ENCODE measurements at regions not wholly inside any gene's neighbourhood (a gene's known extent, or its start where the extent isn't known, plus 50 kb on each side); places are given as distances from the start of the nearest gene placed in this dataset.

DNA sequence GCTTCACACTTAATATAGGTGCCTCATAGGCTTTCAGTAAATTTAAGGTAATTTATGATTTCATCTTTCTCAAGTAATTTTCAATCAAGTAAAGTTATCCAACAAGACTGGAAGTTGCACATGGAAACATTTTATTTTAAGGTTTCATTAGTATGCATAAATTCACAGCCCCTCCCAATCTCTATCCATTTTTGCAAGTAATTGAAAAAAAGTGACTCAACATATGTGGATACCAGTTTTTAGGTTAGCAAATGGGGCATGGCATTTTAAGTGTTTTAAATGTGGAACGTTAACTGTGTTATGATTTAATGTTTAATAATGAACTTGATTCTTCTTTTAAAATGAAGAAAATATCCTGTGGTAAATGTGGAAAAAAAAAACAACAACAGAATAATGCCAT is 532.8 kb downstream of the FOXG1 start:
- TF ChIP-seq TEAD4 (IDR thresholded peaks at IDR 0.05) (no peak), CREB1 (IDR thresholded peaks at IDR 0.05; ENCODE audit: low read depth) (no peak), TAF1 (IDR thresholded peaks at IDR 0.05; ENCODE audit: low read depth) (no peak), YY1 (IDR thresholded peaks at IDR 0.05; ENCODE audit: low read depth) (no peak), RAD21 (IDR thresholded peaks at IDR 0.05; ENCODE audit: low read depth) (no peak), EP300 (IDR thresholded peaks at IDR 0.05; ENCODE audit: borderline replicate concordance) (no peak)
- TF ChIP-seq, protein P1, sequence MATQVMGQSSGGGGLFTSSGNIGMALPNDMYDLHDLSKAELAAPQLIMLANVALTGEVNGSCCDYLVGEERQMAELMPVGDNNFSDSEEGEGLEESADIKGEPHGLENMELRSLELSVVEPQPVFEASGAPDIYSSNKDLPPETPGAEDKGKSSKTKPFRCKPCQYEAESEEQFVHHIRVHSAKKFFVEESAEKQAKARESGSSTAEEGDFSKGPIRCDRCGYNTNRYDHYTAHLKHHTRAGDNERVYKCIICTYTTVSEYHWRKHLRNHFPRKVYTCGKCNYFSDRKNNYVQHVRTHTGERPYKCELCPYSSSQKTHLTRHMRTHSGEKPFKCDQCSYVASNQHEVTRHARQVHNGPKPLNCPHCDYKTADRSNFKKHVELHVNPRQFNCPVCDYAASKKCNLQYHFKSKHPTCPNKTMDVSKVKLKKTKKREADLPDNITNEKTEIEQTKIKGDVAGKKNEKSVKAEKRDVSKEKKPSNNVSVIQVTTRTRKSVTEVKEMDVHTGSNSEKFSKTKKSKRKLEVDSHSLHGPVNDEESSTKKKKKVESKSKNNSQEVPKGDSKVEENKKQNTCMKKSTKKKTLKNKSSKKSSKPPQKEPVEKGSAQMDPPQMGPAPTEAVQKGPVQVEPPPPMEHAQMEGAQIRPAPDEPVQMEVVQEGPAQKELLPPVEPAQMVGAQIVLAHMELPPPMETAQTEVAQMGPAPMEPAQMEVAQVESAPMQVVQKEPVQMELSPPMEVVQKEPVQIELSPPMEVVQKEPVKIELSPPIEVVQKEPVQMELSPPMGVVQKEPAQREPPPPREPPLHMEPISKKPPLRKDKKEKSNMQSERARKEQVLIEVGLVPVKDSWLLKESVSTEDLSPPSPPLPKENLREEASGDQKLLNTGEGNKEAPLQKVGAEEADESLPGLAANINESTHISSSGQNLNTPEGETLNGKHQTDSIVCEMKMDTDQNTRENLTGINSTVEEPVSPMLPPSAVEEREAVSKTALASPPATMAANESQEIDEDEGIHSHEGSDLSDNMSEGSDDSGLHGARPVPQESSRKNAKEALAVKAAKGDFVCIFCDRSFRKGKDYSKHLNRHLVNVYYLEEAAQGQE (IDR thresholded peaks at IDR 0.05; ENCODE audit: low read depth) = no peak
- TF ChIP-seq, protein P2, sequence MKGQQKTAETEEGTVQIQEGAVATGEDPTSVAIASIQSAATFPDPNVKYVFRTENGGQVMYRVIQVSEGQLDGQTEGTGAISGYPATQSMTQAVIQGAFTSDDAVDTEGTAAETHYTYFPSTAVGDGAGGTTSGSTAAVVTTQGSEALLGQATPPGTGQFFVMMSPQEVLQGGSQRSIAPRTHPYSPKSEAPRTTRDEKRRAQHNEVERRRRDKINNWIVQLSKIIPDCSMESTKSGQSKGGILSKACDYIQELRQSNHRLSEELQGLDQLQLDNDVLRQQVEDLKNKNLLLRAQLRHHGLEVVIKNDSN (IDR thresholded peaks at IDR 0.05) = no peak

DNA sequence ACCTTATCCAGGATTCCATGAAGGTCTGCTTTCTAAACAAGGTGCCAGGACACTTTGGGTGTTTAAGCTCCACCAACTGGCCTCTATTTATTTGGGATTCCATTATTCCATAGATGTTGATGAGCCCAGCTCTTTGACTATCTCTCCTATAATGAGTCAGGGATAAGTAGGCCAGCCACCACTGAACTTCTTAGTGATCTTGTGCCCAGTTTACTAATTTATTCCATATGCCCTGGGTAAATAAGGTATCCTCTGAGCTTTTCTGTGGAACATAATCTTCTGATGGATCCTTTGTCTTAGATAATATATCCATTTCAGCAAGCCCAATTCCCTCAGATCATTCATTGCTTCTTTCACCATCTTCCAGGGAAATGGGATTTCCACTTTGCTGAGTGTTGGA is 535.0 kb downstream of the FOXG1 start:
- no peak for TF ChIP-seq YY1 (IDR thresholded peaks at IDR 0.05; ENCODE audit: low read depth)
- TF ChIP-seq TEAD4 (IDR thresholded peaks at IDR 0.05) = no peak
- no peak for TF ChIP-seq CREB1 (IDR thresholded peaks at IDR 0.05; ENCODE audit: low read depth)
- no peak for TF ChIP-seq CEBPB (IDR thresholded peaks at IDR 0.05)
- TF ChIP-seq TCF12 (IDR thresholded peaks at IDR 0.05; ENCODE audit: low read depth) = no peak
- no peak for TF ChIP-seq ZBTB7A (IDR thresholded peaks at IDR 0.05; ENCODE audit: low read depth)
- no peak for TF ChIP-seq EGR1 (IDR thresholded peaks at IDR 0.05)
- no peak for TF ChIP-seq TAF1 (IDR thresholded peaks at IDR 0.05; ENCODE audit: low read depth)
- TF ChIP-seq, protein P1 (IDR thresholded peaks at IDR 0.05; ENCODE audit: low read depth) = no peak
- TF ChIP-seq FOXM1 (IDR thresholded peaks at IDR 0.05; ENCODE audit: borderline replicate concordance, low read depth) = no peak
- TF ChIP-seq NFIC (IDR thresholded peaks at IDR 0.05) = no peak
- TF ChIP-seq, protein P2 (IDR thresholded peaks at IDR 0.05) = no peak
- TF ChIP-seq, protein P3, sequence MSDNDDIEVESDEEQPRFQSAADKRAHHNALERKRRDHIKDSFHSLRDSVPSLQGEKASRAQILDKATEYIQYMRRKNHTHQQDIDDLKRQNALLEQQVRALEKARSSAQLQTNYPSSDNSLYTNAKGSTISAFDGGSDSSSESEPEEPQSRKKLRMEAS (IDR thresholded peaks at IDR 0.05) = no peak
- no peak for TF ChIP-seq EP300 (IDR thresholded peaks at IDR 0.05; ENCODE audit: borderline replicate concordance)
- no peak for TF ChIP-seq RAD21 (IDR thresholded peaks at IDR 0.05; ENCODE audit: low read depth)

DNA sequence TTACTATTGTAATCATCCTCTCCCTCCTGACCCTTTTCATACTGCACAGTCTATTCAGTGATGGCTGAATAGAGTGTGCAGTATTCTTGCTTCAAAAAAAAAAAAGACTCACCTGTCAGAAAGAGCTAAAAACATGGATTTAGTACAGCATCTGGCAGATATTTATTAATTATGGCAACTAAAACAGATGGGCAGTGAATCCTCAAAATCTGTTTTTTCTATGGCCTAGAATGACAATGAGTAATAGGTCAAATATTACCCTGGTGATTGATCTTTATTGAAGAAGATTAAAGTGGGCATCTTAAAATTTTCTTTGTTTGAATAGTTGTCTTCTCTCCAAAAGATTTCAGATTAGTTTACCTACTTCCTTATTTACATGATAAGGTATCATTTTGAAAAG is 543.6 kb downstream of the FOXG1 start:
- TF ChIP-seq TCF12 (IDR thresholded peaks at IDR 0.05; ENCODE audit: low read depth) = no peak
- TF ChIP-seq TEAD4 (IDR thresholded peaks at IDR 0.05) = no peak
- TF ChIP-seq ZBTB7A (IDR thresholded peaks at IDR 0.05; ENCODE audit: low read depth) = no peak
- TF ChIP-seq NFIC (IDR thresholded peaks at IDR 0.05) = no peak
- TF ChIP-seq EP300 (IDR thresholded peaks at IDR 0.05; ENCODE audit: borderline replicate concordance) = no peak
- no peak for TF ChIP-seq RAD21 (IDR thresholded peaks at IDR 0.05; ENCODE audit: low read depth)
- TF ChIP-seq, protein P2 (IDR thresholded peaks at IDR 0.05) = no peak
- TF ChIP-seq CEBPB (IDR thresholded peaks at IDR 0.05) = no peak
- TF ChIP-seq, protein P3 (IDR thresholded peaks at IDR 0.05) = no peak
- TF ChIP-seq CREB1 (IDR thresholded peaks at IDR 0.05; ENCODE audit: low read depth) = no peak
- no peak for TF ChIP-seq YY1 (IDR thresholded peaks at IDR 0.05; ENCODE audit: low read depth)

DNA sequence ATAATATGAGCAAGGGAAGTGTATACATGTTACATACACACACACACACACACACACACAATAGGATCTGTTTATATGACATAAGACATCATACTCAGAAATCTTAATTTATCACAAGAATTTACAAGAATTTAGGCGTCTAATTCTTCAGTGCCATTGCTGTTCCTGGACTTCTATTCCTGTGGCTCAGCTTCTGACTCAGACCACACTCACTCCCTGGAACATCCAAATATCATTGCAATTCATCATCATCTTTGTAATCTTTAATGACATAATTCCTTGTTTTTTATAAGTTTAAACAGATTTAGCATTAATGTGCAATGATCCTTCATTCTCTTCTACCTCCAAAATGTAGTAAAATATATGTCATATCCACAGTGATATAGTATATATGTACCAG is 544.2 kb downstream of the FOXG1 start:
- TF ChIP-seq, protein P2 (IDR thresholded peaks at IDR 0.05) = no peak
- TF ChIP-seq FOXM1 (IDR thresholded peaks at IDR 0.05; ENCODE audit: borderline replicate concordance, low read depth) (no peak), NFIC (IDR thresholded peaks at IDR 0.05) (no peak), TEAD4 (IDR thresholded peaks at IDR 0.05) (no peak), YY1 (IDR thresholded peaks at IDR 0.05; ENCODE audit: low read depth) (no peak), EGR1 (IDR thresholded peaks at IDR 0.05) (no peak), RAD21 (IDR thresholded peaks at IDR 0.05; ENCODE audit: low read depth) (no peak), TCF12 (IDR thresholded peaks at IDR 0.05; ENCODE audit: low read depth) (no peak), EP300 (IDR thresholded peaks at IDR 0.05; ENCODE audit: borderline replicate concordance) (no peak), CEBPB (IDR thresholded peaks at IDR 0.05) (no peak), ZBTB7A (IDR thresholded peaks at IDR 0.05; ENCODE audit: low read depth) (no peak), TAF1 (IDR thresholded peaks at IDR 0.05; ENCODE audit: low read depth) (no peak)
- TF ChIP-seq, protein P3 (IDR thresholded peaks at IDR 0.05) = no peak
- TF ChIP-seq, protein P1 (IDR thresholded peaks at IDR 0.05; ENCODE audit: low read depth) = no peak
